ENCODE measurements at regions not wholly inside any gene's neighbourhood (a gene's known extent, or its start where the extent isn't known, plus 50 kb on each side); places are given as distances from the start of the nearest gene placed in this dataset.

DNA sequence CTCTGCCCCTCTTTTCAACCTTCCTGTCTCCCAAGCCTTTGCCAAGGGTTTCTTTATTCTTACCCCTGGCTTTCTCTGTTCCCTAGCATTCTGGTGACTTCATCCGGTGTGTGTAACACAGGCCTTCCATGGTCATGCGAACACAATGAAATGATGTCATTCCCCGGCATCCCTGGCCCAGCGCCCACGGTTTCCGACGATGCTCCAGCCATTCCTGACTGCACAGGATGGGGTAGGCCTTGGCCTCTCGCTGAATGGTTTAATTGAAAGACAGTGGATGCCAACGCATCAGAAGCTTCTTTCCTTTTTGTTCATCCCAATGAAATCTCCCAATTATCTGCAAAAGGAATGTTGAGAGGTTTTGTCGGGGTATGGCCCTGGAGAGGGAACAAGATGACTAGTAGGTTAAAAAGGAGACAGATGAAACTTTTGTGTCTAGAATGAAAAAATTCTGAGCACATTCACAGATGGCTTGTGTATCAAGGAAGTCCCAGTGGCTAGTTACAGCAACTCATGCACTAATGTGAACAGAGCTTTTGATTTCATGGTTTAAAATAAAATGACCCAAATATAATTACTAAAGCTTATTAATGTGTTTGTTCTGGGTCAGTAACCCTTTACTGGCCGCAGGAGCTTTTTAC, 655.0 kb downstream of the QKI start:
- H3K9ac ChIP-seq (ENCODE audit: control insufficient read depth, extremely low read depth, insufficient read depth, low read length), result no peak overlapping the region
- dilution Hi-C loops (cut with MboI; ENCODE audit: extremely low pct_ligation_motif_present, low sequenced_read_pairs), result no loop called here
- FAIRE-seq, result no peak

DNA sequence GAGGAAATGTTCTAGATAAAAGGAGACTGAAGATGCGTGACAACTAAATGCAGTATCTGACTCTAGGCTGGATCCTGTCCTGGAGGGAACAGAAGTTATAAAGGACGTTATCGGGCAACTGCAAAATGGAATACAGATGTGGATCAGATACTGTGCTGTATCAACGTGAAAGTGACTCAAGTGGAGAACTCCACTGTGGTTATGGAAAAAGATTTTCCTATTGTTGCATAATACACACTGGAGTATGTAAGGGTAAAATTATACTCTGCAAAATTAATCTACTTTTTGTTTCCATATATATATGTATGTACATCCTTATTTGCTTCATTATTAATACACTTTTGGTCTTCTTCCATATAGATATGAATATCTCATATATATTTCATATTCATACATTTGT, 654.0 kb downstream of the QKI start:
- Histone ChIP-seq H3K79me2 (ENCODE audit: control insufficient read depth, insufficient read depth, low read length) (no peaks in the 10 kb centered on the region), H2AFZ (ENCODE audit: control insufficient read depth, low read length) (no peak overlapping the region), H3K4me1 (ENCODE audit: control insufficient read depth, extremely low read depth, insufficient read depth, low read length) (no peaks in the 10 kb centered on the region), H4K20me1 (ENCODE audit: control insufficient read depth, extremely low read depth, insufficient read depth, low read length) (no peaks in the 10 kb centered on the region), H3K9me3 (ENCODE audit: control insufficient read depth, low read depth, low read length) (no peaks in the 10 kb centered on the region), H3K9ac (ENCODE audit: control insufficient read depth, extremely low read depth, insufficient read depth, low read length) (no peak overlapping the region), H3K27ac (ENCODE audit: control insufficient read depth, insufficient read depth, low read length) (no peak overlapping the region), H3K4me2 (ENCODE audit: control insufficient read depth, extremely low read depth, insufficient read depth, low read depth, low read length) (no peak overlapping the region), H3K36me3 (ENCODE audit: control insufficient read depth in 2 of 2, extremely low read depth in 1 of 2, insufficient read depth in 2 of 2, low read length in 2 of 2) (no peaks in the 10 kb centered on the region), H3K9me1 (ENCODE audit: control insufficient read depth, extremely low read depth, insufficient read depth, low read length) (no peaks in the 10 kb centered on the region), H3K4me3 (ENCODE audit: control insufficient read depth in 2 of 3, extremely low read depth in 1 of 3, insufficient read depth in 2 of 3, low read depth in 1 of 3, low read length in 3 of 3) (no peak overlapping the region), H3K27me3 (ENCODE audit: control insufficient read depth, extremely low read depth, insufficient read depth, low read length) (no peaks in the 10 kb centered on the region)
- DNase-seq (ENCODE audit: low read depth, low spot score) (no peak), FAIRE-seq (no peak)
- no peak for TF ChIP-seq EZH2 (IDR thresholded peaks at IDR 0.05; ENCODE audit: low read length)
- dilution Hi-C loops (cut with MboI; ENCODE audit: extremely low pct_ligation_motif_present, low sequenced_read_pairs), result no loop called here

More for the DNA sequence above, 655.0 kb downstream of the QKI start:
- H3K4me2 ChIP-seq (ENCODE audit: control insufficient read depth, extremely low read depth, insufficient read depth, low read depth, low read length), result no peak overlapping the region
- TF ChIP-seq, protein P1, sequence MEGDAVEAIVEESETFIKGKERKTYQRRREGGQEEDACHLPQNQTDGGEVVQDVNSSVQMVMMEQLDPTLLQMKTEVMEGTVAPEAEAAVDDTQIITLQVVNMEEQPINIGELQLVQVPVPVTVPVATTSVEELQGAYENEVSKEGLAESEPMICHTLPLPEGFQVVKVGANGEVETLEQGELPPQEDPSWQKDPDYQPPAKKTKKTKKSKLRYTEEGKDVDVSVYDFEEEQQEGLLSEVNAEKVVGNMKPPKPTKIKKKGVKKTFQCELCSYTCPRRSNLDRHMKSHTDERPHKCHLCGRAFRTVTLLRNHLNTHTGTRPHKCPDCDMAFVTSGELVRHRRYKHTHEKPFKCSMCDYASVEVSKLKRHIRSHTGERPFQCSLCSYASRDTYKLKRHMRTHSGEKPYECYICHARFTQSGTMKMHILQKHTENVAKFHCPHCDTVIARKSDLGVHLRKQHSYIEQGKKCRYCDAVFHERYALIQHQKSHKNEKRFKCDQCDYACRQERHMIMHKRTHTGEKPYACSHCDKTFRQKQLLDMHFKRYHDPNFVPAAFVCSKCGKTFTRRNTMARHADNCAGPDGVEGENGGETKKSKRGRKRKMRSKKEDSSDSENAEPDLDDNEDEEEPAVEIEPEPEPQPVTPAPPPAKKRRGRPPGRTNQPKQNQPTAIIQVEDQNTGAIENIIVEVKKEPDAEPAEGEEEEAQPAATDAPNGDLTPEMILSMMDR (optimal IDR thresholded peaks at IDR 0.05 in 1 of 3, IDR thresholded peaks at IDR 0.05 in 1 of 3, conservative IDR thresholded peaks at IDR 0.05 in 1 of 3; ENCODE audit: extremely low read depth in 1 of 3, insufficient read depth in 2 of 3, low read length in 3 of 3), result no peak
- TF ChIP-seq EZH2 (IDR thresholded peaks at IDR 0.05; ENCODE audit: low read length), result no peak
- no peaks in the 10 kb centered on the region for H3K27me3 ChIP-seq (ENCODE audit: control insufficient read depth, extremely low read depth, insufficient read depth, low read length)
- no peaks in the 10 kb centered on the region for H3K36me3 ChIP-seq (ENCODE audit: control insufficient read depth in 2 of 2, extremely low read depth in 1 of 2, insufficient read depth in 2 of 2, low read length in 2 of 2)
- no peak for DNase-seq (ENCODE audit: low read depth, low spot score)
- no peaks in the 10 kb centered on the region for H3K9me3 ChIP-seq (ENCODE audit: control insufficient read depth, low read depth, low read length)
- no peak overlapping the region for H2AFZ ChIP-seq (ENCODE audit: control insufficient read depth, low read length)
- H3K4me3 ChIP-seq (ENCODE audit: control insufficient read depth in 2 of 3, extremely low read depth in 1 of 3, insufficient read depth in 2 of 3, low read depth in 1 of 3, low read length in 3 of 3), result no peak overlapping the region
- H3K27ac ChIP-seq (ENCODE audit: control insufficient read depth, insufficient read depth, low read length), result no peak overlapping the region
- no peaks in the 10 kb centered on the region for H3K4me1 ChIP-seq (ENCODE audit: control insufficient read depth, extremely low read depth, insufficient read depth, low read length)
- no peaks in the 10 kb centered on the region for H3K79me2 ChIP-seq (ENCODE audit: control insufficient read depth, insufficient read depth, low read length)
- H4K20me1 ChIP-seq (ENCODE audit: control insufficient read depth, extremely low read depth, insufficient read depth, low read length), result no peaks in the 10 kb centered on the region
- no peaks in the 10 kb centered on the region for H3K9me1 ChIP-seq (ENCODE audit: control insufficient read depth, extremely low read depth, insufficient read depth, low read length)

DNA sequence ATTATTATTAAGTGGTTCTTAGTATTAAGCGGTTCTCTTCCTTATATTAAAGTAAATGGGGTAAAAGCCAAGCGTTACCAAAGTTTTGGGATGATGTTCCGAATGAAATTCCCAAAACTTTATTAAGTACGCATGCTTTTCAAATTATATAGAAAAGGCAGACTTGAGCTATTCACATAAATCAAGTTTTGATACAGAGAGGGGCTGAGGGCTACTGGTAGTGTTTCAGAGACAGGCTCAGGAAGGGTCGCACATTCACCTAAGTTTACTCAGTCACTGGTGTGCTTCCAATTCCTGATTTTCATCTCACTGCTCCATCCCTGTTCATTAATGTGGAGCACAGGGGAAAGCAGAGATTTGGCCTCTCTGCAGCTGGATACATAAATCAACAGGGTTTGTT, 652.2 kb downstream of the QKI start:
- Histone ChIP-seq H3K4me1 (ENCODE audit: control insufficient read depth, extremely low read depth, insufficient read depth, low read length) (no peaks in the 10 kb centered on the region), H3K4me3 (ENCODE audit: control insufficient read depth in 2 of 3, extremely low read depth in 1 of 3, insufficient read depth in 2 of 3, low read depth in 1 of 3, low read length in 3 of 3) (no peak overlapping the region), H3K9me1 (ENCODE audit: control insufficient read depth, extremely low read depth, insufficient read depth, low read length) (no peaks in the 10 kb centered on the region), H3K27me3 (ENCODE audit: control insufficient read depth, extremely low read depth, insufficient read depth, low read length) (no peaks in the 10 kb centered on the region), H3K9ac (ENCODE audit: control insufficient read depth, extremely low read depth, insufficient read depth, low read length) (no peak overlapping the region), H3K36me3 (ENCODE audit: control insufficient read depth in 2 of 2, extremely low read depth in 1 of 2, insufficient read depth in 2 of 2, low read length in 2 of 2) (no peaks in the 10 kb centered on the region), H2AFZ (ENCODE audit: control insufficient read depth, low read length) (no peak overlapping the region), H3K4me2 (ENCODE audit: control insufficient read depth, extremely low read depth, insufficient read depth, low read depth, low read length) (no peak overlapping the region), H4K20me1 (ENCODE audit: control insufficient read depth, extremely low read depth, insufficient read depth, low read length) (no peaks in the 10 kb centered on the region), H3K9me3 (ENCODE audit: control insufficient read depth, low read depth, low read length) (no peaks in the 10 kb centered on the region), H3K27ac (ENCODE audit: control insufficient read depth, insufficient read depth, low read length) (no peak overlapping the region), H3K79me2 (ENCODE audit: control insufficient read depth, insufficient read depth, low read length) (no peaks in the 10 kb centered on the region)
- FAIRE-seq (no peak), DNase-seq (ENCODE audit: low read depth, low spot score) (no peak)
- TF ChIP-seq, protein P1 (optimal IDR thresholded peaks at IDR 0.05 in 1 of 3, IDR thresholded peaks at IDR 0.05 in 1 of 3, conservative IDR thresholded peaks at IDR 0.05 in 1 of 3; ENCODE audit: extremely low read depth in 1 of 3, insufficient read depth in 2 of 3, low read length in 3 of 3), result no peak
- no peak for TF ChIP-seq EZH2 (IDR thresholded peaks at IDR 0.05; ENCODE audit: low read length)
- dilution Hi-C loops (cut with MboI; ENCODE audit: extremely low pct_ligation_motif_present, low sequenced_read_pairs), result no loop called here

Data from keratinocyte (primary cell).